GOT3 (cell line): ENCODE measurements at regions not wholly inside any gene's neighbourhood (a gene's known extent, or its start where the extent isn't known, plus 50 kb on each side); places are given as distances from the start of the nearest gene placed in this dataset.

Source experiments
- DNase-seq: peaks from one replicate; lab custom pipeline; 2025; ENCODE audit warnings: mixed read lengths; lab: John Stamatoyannopoulos, UW

GRCh38 chr11:15815246-15816195 is 540.8 kb downstream of the SOX6 start:
- no peak for DNase-seq

DNA sequence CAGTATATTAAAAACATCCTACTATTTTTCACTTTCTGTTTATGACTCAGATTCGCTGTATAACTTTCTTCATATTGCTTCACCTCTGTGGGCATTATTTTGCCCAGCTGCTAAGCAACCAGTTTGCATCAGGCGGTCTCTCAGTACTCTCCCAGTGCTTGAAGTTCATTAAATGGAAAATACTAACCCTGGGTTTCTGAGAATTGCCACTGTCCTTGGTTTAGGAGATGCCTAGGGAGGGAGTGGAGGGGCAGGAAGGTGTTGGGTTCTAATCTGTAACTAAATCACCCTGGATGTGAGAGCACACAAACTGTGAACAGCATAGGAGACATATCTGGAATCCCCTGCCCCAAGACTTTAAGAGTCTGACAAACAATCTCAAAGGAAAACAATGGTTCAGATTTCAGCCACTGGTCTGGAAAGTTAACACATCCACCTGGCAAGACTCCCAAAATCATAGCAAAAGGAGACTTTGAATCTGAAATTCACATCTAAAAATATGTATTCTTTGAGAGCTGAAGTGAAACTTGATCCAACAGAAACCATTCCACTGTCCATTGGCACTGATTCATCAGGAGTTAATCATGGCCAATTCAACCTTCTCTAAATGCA is 540.0 kb downstream of the SOX6 start:
- DNase-seq: no peak

DNA sequence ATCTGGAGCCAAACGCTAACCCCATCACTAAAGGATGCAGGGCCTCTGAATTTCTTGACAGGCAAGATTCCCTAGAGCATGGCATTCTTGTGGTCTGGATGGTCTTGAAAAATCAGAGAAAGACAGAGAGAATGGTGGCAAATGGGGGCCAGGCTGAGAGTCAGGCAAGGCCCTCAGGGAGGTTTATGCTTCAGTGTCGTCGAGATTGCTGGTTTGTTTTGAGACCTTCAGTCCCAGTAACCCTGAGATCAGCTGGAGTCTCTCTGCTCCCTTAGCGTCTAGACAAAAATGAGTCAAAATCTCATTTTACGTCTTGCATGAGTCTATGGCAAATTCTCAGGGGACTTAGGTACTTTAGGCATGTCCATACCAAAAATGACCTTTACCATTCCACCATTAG is 539.3 kb downstream of the SOX6 start:
- no peak for DNase-seq

DNA sequence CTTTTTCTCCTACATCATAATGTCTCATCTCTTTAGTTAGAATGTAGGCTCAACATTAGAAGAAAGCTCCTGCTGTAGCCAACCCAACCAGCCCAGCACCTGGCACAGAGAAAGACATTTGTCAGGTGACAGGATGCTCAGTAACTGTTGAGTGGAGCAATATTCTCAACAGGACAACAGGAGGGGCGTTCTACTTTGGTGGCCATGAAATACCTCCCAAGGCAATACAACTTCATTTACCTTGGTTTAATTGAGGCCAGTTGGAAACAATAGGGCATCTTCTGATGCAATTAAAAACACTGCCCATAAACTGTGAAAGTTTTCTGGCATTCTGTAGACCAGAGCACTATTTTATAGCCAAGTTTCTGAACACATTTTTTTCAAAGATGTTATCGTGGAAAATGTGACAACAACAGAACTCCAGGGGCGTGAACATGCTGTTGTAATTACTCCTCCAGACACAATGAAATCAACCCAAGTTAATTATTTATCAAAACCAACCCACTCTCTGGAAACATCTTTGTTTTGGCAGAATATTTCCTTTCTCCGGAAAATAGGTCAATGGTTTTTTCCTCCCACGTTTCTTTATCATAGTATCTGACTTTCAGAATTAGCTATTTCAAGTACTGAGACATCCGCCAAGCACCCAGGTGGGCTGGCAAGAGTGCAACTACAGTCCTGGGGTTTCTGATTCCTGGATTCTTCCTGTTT is 538.1 kb downstream of the SOX6 start:
- no peak for DNase-seq

DNA sequence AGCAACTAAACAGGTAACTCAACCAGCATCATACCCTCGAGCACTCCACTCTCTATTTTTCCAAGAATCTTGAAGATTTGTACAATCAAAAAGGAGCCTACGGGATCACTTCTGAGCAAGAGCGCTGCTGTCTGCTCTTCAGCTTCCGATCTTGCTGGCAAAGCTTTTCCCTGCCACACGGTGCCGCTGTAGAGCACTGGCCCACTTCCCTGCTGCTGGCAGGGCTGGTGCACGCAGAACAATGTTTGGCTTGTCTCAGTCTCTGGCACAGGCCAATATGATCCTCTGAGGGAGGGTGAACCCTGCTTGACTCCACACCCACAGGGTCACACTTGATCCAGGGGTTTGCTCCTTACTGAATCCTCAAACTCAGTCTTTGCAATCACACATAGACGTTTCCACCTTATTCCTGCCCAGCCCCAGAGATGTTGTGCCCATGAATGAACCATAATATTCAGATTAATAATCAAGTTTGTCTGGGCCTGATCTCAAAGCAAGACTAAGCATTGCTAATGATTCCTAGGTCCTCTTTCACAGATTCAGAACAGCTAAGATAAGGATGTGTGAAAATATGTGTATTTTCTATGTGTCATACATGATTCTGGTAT is 536.6 kb downstream of the SOX6 start:
- DNase-seq: no peak

GRCh38 chr11:15821451-15821850 is 534.9 kb downstream of the SOX6 start:
- DNase-seq: no peak

DNA sequence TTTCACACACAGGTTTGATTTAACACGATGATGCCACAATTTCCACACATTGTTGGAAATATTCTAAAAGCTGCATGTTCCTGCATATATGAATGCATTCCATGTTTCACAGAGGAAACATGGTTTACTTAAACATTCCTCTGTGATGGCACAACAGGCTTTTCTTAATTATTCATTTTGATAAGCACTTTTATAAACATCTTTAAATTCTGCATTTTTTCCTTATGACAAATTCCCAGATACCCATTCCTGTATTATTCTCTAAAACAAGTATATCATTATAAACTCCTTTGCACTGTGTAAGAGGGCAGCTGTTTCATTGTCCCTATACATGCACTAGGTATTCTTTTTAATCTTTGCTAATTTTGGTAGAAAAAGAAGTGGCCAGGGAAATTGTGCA is 532.3 kb downstream of the SOX6 start:
- no peak for DNase-seq

- DNase-seq: no peak
These were observed 530.2 kb downstream of the SOX6 start for GRCh38 chr11:15825976-15826650.

- no peak for DNase-seq
These were observed 529.5 kb downstream of the SOX6 start for GRCh38 chr11:15826826-15827225.

GRCh38 chr11:15828215-15828853 is 528.0 kb downstream of the SOX6 start:
- no peak for DNase-seq

- DNase-seq: no peak
These were observed 527.0 kb downstream of the SOX6 start for GRCh38 chr11:15829312-15829711.

DNA sequence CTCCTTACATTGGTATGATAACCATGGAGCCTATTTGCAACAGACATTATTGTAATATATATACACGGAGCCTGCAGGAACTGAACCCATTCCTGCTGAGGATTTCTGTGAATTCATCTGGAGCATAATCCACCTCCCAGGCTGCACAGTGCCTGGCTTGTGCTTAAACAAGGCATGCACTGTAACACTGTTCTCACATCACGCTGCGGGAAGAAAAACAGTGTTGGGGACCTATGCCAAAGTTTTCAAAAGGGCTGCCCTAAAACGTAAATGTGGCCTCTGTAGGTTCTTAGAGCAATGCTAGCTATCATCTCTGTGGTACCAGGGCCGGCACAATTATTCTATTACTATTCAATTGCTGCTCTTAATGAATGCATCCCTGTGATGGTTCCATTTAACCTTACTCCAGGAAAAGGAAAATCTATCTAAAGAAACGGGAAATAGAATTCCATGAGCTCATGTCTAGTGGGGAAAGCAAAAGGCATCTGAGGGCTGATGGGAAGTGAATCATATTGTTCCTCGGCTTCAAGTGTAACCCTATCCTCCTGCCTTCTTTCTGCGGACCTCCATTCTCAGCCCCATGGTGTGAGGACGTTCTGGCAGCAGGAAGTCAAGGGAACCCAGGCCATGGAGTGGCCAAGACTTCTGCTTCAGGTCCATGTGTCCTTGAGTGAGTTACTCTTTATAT is 525.5 kb downstream of the SOX6 start:
- no peak for DNase-seq

- no peak for DNase-seq
These were observed 520.4 kb downstream of the SOX6 start for GRCh38 chr11:15835788-15836411.

- no peak for DNase-seq
These were observed 519.6 kb downstream of the SOX6 start for GRCh38 chr11:15836795-15837194.

GRCh38 chr11:15837901-15838489 is 518.4 kb downstream of the SOX6 start:
- DNase-seq: no peak

DNA sequence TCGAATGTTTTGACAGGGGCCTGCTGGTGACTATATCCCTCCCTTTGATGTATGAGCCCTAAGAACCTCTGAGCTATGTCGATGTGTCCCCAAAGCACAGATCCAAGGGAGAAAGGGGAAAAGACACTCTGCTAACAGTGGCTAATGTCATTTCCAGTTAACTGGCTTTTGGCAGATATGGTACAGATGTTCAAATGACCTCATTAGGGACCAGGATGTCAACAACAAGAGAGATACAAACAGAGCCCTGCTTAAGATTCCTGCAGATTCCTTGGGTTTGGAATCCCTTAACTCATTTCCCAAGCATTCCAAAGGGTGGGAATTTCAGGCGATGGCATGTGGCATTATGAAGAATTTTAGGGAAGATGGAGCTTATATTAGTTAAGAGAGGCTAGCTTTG is 517.3 kb downstream of the SOX6 start:
- DNase-seq: no peak

DNA sequence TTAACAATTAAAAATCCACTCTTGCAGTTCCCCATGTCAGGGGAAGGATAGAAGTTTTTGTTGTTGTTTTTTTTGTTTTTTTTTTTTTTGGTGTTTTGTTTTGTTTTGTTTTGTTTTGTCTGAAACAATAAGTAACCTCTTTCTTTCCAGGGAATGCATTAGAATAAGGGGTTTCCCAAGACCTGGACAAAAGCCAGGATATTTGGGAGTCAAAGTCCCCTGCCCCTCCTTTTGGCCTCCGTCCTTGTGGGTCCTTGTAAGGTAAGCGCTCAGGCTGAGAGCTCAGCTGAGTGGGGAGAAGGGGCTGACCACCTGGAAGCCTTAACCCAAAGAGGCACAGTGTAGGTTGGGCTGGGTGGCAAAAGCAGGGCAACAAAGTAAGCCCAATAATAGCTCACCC is 515.4 kb downstream of the SOX6 start:
- DNase-seq: no peak

DNA sequence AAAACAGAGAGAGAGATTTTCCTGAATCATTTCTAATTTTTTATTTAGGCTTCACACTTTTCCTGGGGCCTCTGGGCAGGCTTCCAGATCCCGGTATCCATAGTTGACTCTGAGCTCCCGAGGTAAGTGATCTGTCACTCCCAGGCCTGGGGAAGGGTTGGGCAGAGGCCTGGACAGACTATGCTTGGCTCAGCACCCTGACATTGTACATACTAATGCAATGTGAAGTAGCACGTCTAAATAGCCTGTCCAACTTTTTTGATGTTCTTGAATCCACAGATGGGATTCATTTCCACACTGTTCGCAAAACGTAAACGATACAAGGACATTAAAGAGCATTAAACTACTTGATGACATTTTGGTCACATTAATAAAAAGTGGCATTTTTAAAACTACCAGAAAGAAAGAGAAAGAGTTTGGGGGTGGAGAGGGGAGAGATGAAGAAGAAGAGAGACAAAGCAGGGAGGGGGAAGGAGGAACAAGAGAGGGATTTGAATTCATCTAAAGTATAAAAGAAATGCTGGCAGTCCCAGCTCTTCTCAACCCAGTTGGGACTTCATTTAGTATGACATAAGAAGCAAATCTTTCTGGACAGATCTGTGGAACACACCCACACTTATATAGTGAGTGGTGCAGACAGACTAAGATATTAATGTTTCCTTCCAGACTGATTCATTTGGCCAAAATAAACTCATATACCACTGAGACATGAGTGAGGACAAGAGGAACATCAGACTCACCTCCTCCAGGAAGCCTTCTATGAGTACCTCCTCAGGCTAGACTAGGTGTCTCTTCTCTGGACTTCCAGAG is 514.2 kb downstream of the SOX6 start:
- no peak for DNase-seq

GRCh38 chr11:15843309-15843872 is 513.0 kb downstream of the SOX6 start:
- no peak for DNase-seq
